Spleen (tissue), 11 donors: ENCODE measurements at regions not wholly inside any gene's neighbourhood (a gene's known extent, or its start where the extent isn't known, plus 50 kb on each side); places are given as distances from the start of the nearest gene placed in this dataset.

Experiments used
- DNase-seq: peaks from one replicate; pipeline ENCODE4 v3.0.0-alpha.2; 2020
- H3K27ac ChIP-seq, 8 donors: fragments of 200-600 bp; sonication (generic) in 7 of 8; 1 replicate in 4 of 8; 2 replicates in 4 of 8; pipeline versions ENCODE4 v1.5.0 to v1.8.0; 2016 to 2021; ENCODE audit warnings: inconsistent platforms in 4 of 8, mild to moderate bottlenecking in 4 of 8, moderate library complexity in 1 of 8
- H3K27me3 ChIP-seq, 7 donors: fragments of 200-600 bp; sonication (generic) in 6 of 7; replicated peaks in 1 of 7; 1 replicate in 4 of 7; 2 replicates in 3 of 7; pipeline versions ENCODE4 v1.5.0 to v1.8.0; 2016 to 2021; ENCODE audit warnings: inconsistent platforms in 3 of 7, mild to moderate bottlenecking in 1 of 7
- H3K36me3 ChIP-seq, 6 donors: fragments of 200-600 bp; sonication (generic) in 5 of 6; 1 replicate in 4 of 6; 2 replicates in 2 of 6; pipeline versions ENCODE4 v1.5.0 to v1.8.0; 2016 to 2021; ENCODE audit warnings: inconsistent platforms in 2 of 6
- H3K4me1 ChIP-seq, 6 donors: fragments of 200-600 bp; sonication (generic) in 5 of 6; 1 replicate in 3 of 6; 2 replicates in 3 of 6; pipeline versions ENCODE4 v1.5.0 to v1.8.0; 2016 to 2021; ENCODE audit warnings: inconsistent platforms in 3 of 6
- H3K4me3 ChIP-seq, 8 donors: fragments of 200-600 bp; sonication (generic) in 7 of 8; 1 replicate in 4 of 8; 2 replicates in 4 of 8; pipeline versions ENCODE4 v1.5.0 to v1.8.0; 2016 to 2021; ENCODE audit warnings: inconsistent platforms in 4 of 8, mild to moderate bottlenecking in 4 of 8, moderate library complexity in 2 of 8
- H3K9me3 ChIP-seq, 8 donors: fragments of 200-600 bp; sonication (generic) in 7 of 8; 1 replicate in 4 of 8; 2 replicates in 4 of 8; pipeline versions ENCODE4 v1.5.0 to v1.8.0; 2016 to 2021; ENCODE audit warnings: inconsistent platforms in 4 of 8
- POLR2A ChIP-seq, 3 donors: fragments of 450-650 bp; IDR thresholded peaks; one replicate each; pipeline ENCODE4 v1.5.1; 2017; ENCODE audit warnings: antibody characterized with exemption in 3 of 3, mild to moderate bottlenecking in 1 of 3
- POLR2AphosphoS5 ChIP-seq, 3 donors: sonication (generic); formaldehyde crosslinking; IDR thresholded peaks; one replicate each; pipeline ENCODE4 v1.5.1; 2017; ENCODE audit warnings: antibody characterized with exemption in 3 of 3
- WGBS, 5 donors: extraction: QIAGEN DNeasy Blood & Tissue Kit in 3 of 5; methylation state at CpG; one replicate each; pipeline versions ENCODE4 v1.1.5 to v1.1.7; 2013 to 2018; 5-methylcytosine and 5-hydroxymethylcytosine counted together
- intact Hi-C: fragments of 100-400 bp; cut with DNase I; formaldehyde crosslinking; loops from one replicate; pipeline ENCODE4 v1.15.0; 2023; ENCODE audit warnings: low total_unique reads
- TF ChIP-seq, protein P1 (sequence below), 11 experiments: fragments of 200-600 bp in 7 of 11; fragments of 450-650 bp in 4 of 11; sonication (generic) in 4 of 11; IDR thresholded peaks in 8 of 11; conservative IDR thresholded peaks in 3 of 11; 1 replicate in 7 of 11; 2 replicates in 4 of 11; pipeline versions ENCODE4 v1.4.0 to v1.8.0; 2016 to 2021; ENCODE audit warnings: antibody characterized with exemption in 11 of 11, inconsistent platforms in 4 of 11, mild to moderate bottlenecking in 1 of 11
- donor health status: healthy with polysubstance abuse.
- donor health status: DM: no; HTN: no; CAD: no; lungs with moderate emphysema.
- donor health status: DM: no; HTN: no; CAD: no.
- donor health status: Bipolar disorder and iron deficiency.
- donor health status: healthy.
- donor health status: DM: no; HTN: no; CAD: no.
- donor health status: DM: yes; HTN: yes; CAD: no.

DNA sequence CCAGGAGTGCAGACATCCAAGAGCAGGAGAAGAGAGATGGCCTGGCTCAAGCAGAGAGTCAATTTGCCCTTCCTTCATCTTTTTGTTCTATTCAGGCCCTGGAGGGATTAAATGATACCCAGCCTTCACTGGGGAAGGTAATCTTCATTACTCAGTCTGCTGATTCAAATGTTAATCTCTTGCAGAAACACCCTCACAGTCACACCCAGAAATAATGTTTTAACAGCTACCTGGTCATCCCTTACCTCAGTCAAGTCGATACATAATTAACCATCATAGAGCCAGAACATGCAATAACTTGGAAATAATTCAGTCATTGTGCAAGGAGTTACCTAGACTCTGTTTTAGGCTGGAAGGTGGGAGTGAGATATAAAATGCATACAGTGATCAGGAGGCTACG, 163.7 kb upstream of the TNP1 start:
- WGBS, 5 donors: 63 to 84% (median 78%) methylated on average over 2 of the region's 2 CpGs

DNA sequence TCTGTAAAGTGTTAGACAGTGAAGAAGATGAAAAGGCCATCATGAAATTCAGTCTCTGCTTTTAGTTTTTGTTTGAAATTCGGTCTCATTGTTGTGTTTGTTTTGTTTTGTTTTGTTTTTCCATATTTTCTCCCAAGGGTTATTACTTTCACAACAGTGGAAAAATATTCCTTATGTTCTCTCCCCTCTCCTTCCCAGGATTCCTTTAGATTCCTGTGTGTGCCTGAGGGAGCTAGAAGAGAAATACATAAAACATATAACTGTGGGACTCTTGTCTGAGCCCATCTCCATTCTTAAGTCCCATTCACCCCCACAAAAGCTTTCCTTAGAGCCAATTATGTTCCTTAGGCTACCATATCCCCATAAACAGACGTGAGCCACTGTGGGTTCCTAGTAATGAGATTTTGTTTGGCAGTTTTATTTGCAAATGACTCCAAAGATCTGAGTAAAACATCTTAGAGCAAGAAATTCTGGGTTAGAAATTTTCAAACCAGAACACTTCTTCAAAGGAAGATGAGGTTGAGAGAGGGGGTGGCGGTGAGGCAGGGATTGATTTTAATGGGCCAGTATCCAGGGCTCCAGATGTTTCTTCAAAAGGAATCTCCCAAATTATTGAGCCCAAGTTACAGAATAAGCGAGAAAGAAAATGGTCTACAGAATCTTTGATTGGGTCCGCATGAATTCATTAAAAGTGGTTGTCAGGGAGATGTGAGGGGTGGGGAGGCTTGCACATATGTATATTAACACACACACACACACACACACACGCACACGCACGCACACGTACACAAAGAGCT, 157.8 kb upstream of the TNP1 start:
- Histone ChIP-seq H3K9me3 (peaks cover 0 to 14% (median 2%) of the 10 kb centered on the region in 8 donors), H3K4me1 (no peaks in the 10 kb centered on the region), H3K27me3 (no peaks in the 10 kb centered on the region), H3K27ac (no peak overlapping the region), H3K36me3 (no peaks in the 10 kb centered on the region), H3K4me3 (no peak overlapping the region)
- intact Hi-C loops: no loop called here
- TF ChIP-seq POLR2A (IDR thresholded peaks at IDR 0.05): no peak
- no peak for TF ChIP-seq POLR2AphosphoS5 (IDR thresholded peaks at IDR 0.05)
- TF ChIP-seq, protein P1, sequence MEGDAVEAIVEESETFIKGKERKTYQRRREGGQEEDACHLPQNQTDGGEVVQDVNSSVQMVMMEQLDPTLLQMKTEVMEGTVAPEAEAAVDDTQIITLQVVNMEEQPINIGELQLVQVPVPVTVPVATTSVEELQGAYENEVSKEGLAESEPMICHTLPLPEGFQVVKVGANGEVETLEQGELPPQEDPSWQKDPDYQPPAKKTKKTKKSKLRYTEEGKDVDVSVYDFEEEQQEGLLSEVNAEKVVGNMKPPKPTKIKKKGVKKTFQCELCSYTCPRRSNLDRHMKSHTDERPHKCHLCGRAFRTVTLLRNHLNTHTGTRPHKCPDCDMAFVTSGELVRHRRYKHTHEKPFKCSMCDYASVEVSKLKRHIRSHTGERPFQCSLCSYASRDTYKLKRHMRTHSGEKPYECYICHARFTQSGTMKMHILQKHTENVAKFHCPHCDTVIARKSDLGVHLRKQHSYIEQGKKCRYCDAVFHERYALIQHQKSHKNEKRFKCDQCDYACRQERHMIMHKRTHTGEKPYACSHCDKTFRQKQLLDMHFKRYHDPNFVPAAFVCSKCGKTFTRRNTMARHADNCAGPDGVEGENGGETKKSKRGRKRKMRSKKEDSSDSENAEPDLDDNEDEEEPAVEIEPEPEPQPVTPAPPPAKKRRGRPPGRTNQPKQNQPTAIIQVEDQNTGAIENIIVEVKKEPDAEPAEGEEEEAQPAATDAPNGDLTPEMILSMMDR (IDR thresholded peaks at IDR 0.05 in 8 of 11, conservative IDR thresholded peaks at IDR 0.05 in 3 of 11): no peak
- WGBS, 5 donors: 77 to 87% (median 81%) methylated on average over 9 of the region's 9 CpGs
- DNase-seq: no peak

More for the DNA sequence above, 163.7 kb upstream of the TNP1 start:
- Histone ChIP-seq H3K27ac (no peak overlapping the region), H3K27me3 (no peaks in the 10 kb centered on the region), H3K9me3 (peaks cover 0 to 12% (median 2%) of the 10 kb centered on the region in 8 donors), H3K4me1 (no peaks in the 10 kb centered on the region), H3K4me3 (no peak overlapping the region), H3K36me3 (no peaks in the 10 kb centered on the region)
- intact Hi-C loops: no loop called here
- no peak for TF ChIP-seq POLR2AphosphoS5 (IDR thresholded peaks at IDR 0.05)
- TF ChIP-seq, protein P1 (IDR thresholded peaks at IDR 0.05 in 8 of 11, conservative IDR thresholded peaks at IDR 0.05 in 3 of 11): no peak
- TF ChIP-seq POLR2A (IDR thresholded peaks at IDR 0.05): no peak
- no peak for DNase-seq

DNA sequence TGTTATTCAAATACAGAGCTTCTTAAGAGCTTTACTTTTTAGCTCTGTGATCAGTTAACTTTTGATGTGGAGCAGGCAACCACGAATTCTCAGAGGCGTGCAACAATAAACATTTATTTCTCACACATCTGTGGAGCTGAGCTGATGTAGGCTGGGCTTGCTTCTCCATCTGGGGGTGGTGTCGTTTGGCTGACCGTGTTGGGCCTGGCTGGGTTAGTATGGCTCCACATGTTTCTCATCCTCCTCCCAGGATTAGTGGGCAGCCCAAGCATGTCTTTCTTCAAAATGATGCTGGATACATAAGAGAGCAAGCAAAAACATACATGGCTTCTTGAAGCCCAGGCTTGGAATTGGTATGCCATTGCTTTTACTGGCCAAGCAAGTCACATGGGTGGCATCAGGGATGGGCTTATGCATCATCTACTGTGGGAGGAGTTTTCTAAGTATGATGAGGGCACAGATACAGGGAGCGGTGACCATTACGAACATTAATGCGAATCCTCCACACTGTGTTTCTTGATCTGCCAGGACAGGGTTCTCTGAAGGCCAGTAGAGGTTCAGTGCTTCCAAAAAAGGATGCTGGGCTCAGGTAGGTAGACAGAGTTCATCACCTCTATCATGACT, 157.0 kb upstream of the TNP1 start:
- H3K27me3 ChIP-seq: peaks cover 0 to 1% (median 0%) of the 10 kb centered on the region in 7 donors
- no peak for DNase-seq
- intact Hi-C loops: no loop called here
- peaks cover 0 to 14% (median 2%) of the 10 kb centered on the region in 8 donors for H3K9me3 ChIP-seq
- H3K4me3 ChIP-seq: no peak overlapping the region
- WGBS, 5 donors: 69 to 86% (median 73%) methylated on average over 7 of the region's 7 CpGs
- TF ChIP-seq POLR2A (IDR thresholded peaks at IDR 0.05) (no peak), POLR2AphosphoS5 (IDR thresholded peaks at IDR 0.05) (no peak)
- TF ChIP-seq, protein P1 (IDR thresholded peaks at IDR 0.05 in 8 of 11, conservative IDR thresholded peaks at IDR 0.05 in 3 of 11): no peak
- H3K4me1 ChIP-seq: no peaks in the 10 kb centered on the region
- no peaks in the 10 kb centered on the region for H3K36me3 ChIP-seq
- no peak overlapping the region for H3K27ac ChIP-seq
